ENCODE measurements at regions not wholly inside any gene's neighbourhood (a gene's known extent, or its start where the extent isn't known, plus 50 kb on each side); places are given as distances from the start of the nearest gene placed in this dataset.

- TF ChIP-seq POLR2AphosphoS5 (IDR thresholded peaks at IDR 0.05; ENCODE audit: borderline replicate concordance, low read depth, low read length) (no peak), EZH2 (IDR thresholded peaks at IDR 0.05) (no peak)
Observed at GRCh38 chr12:89208661-89209096, 143.6 kb downstream of the DUSP6 start.

All from SK-N-MC (cell line).